ENCODE measurements at regions not wholly inside any gene's neighbourhood (a gene's known extent, or its start where the extent isn't known, plus 50 kb on each side); places are given as distances from the start of the nearest gene placed in this dataset.
"Not testable (repeated sequence)": the region's sequence is repeated elsewhere in the genome, so short reads cannot be mapped to it uniquely, and the experiment has no call there.

DNA sequence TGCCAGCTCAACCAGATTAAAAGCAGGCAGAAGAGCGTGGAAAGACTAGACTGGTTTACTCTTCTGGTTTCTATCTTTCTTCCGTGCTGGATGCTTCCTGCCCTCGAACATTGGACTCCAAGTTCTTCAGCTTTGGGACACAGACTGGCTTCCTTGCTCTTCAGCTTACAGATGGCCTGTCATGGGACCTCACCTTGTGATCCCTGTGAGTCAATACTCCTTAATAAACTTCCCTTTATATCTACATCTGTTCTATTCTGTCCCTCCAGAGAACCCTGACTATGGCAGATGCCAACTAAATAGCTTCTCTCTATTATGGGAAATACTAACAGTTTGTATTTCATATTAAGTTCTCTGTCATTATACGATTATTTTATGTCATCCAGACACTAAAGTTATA, 609.1 kb downstream of the LMO7 start:
- TF ChIP-seq, protein P1, sequence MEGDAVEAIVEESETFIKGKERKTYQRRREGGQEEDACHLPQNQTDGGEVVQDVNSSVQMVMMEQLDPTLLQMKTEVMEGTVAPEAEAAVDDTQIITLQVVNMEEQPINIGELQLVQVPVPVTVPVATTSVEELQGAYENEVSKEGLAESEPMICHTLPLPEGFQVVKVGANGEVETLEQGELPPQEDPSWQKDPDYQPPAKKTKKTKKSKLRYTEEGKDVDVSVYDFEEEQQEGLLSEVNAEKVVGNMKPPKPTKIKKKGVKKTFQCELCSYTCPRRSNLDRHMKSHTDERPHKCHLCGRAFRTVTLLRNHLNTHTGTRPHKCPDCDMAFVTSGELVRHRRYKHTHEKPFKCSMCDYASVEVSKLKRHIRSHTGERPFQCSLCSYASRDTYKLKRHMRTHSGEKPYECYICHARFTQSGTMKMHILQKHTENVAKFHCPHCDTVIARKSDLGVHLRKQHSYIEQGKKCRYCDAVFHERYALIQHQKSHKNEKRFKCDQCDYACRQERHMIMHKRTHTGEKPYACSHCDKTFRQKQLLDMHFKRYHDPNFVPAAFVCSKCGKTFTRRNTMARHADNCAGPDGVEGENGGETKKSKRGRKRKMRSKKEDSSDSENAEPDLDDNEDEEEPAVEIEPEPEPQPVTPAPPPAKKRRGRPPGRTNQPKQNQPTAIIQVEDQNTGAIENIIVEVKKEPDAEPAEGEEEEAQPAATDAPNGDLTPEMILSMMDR (conservative IDR thresholded peaks at IDR 0.05) = no peak
- no peak overlapping the region for H3K27ac ChIP-seq

DNA sequence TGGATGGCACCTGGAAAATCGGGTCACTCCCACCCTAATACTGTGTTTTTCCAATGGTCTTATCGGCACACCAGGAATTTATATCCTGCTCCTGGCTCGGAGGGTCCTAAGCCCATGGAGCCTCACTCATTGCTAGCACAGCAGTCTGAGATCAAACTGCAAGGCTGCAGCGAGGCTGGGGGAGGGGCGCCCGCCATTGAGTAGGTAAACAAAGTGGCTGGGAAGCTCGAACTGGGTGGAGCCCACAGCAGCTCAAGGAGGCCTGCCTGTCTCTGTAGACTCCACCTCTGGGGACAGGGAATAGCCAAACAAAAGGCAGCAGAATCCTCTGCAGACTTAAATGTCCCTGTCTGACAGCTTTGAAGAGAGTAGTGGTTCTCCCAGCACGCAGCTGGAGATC, 607.0 kb downstream of the LMO7 start:
- not testable (repeated sequence) for H3K27ac ChIP-seq

DNA sequence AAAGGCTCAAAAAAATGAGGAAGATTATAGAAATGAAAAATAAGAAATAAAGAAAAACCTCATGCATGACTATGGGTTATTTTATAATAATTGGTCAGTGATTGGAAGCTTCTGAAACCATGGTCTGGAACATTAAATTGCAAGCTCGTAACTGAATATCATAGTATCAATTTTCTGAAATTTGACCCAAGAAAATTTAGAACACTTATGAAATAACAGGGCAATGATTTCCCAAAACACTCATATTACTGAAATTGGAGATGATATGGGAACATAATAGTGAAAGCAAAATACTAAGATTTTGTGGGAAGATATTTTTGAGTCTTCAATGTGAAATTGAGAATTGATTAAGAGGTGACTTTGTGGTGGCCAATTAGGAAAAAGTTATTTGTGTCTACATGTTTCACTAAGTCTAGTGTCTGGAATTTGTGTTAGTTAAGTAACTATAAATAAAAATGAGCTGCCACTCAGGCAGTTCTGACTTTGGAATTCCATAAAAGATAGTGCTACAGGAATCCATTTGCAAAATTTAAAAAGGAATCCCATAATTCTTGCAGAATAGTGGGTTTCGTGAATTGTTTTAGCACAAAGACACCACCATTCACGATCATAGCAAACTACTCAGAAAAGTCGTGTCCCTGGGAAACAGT, 603.0 kb downstream of the LMO7 start:
- H3K27ac ChIP-seq = no peak overlapping the region
- TF ChIP-seq, protein P1 (conservative IDR thresholded peaks at IDR 0.05) = no peak

DNA sequence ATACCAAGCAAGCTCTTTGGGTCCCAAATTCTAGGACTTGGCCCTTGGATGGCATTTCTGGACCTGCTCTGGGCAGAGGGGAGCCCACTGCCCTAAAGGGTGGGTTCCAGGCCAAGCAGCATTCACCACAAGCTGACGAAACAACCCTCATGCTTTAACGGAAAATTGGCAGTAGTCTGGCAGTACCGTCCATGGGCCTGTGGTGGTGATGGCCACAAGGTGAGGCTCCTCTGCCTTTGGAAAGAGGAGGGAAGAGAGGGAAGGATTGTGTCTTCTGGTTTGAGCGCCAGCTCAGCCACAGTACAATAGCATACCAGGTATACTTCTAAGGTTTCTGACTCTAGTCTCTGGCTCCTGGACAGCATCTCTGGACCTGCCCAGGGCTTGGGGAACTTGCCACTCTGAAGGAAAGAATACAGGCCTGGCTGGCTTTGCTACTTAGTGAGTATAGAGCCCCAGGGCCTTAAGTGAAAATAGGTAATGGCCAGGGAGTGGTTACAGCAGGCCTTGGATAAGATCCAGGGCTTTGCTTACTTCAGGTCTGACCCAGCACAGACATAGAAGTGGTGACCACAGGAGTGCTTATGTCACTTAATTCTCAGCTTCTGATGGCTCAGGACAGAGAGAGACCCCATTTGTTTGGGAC, 595.5 kb downstream of the LMO7 start:
- TF ChIP-seq, protein P1 (conservative IDR thresholded peaks at IDR 0.05) = no peak
- H3K27ac ChIP-seq = no peak overlapping the region

DNA sequence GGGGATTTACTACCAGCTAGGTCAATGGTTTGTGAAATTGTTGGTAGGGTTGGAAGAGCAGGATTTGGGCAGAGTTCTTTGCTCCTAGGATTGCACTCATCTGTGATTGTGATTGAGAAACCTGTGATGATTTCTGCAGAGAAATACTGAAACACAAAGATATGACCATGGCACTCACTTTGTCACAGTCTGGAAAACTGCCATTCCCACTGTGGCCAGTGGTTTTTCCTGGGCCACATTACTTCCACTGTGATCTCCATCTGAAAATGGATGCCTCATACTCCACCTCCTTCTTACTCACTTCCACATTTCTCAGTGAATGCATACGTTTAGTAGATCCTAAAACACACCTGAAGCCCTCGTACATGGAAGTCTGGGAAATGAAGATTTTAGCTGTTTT, 593.2 kb downstream of the LMO7 start:
- no peak overlapping the region for H3K27ac ChIP-seq
- TF ChIP-seq, protein P1 (conservative IDR thresholded peaks at IDR 0.05) = no peak

DNA sequence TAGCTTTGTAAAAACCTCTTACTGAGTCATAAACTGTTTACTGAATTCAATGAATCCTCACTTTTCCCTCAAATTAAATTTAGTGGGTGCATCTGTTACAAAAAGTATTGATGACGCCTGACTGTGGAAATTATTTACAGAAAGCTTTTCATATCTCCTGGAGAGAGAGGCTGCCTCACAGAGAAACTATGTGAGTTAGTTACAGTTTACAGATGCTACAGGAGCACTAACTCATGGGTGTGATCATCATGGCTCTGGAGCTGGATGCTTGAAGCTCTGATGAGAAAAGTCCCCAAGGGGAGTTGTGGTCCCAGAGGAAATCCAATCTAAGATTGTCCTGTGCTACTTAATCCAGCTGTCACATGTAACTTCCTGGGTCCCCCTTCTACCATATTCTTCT, 590.8 kb downstream of the LMO7 start:
- TF ChIP-seq, protein P1 (conservative IDR thresholded peaks at IDR 0.05) = no peak
- no peak overlapping the region for H3K27ac ChIP-seq

DNA sequence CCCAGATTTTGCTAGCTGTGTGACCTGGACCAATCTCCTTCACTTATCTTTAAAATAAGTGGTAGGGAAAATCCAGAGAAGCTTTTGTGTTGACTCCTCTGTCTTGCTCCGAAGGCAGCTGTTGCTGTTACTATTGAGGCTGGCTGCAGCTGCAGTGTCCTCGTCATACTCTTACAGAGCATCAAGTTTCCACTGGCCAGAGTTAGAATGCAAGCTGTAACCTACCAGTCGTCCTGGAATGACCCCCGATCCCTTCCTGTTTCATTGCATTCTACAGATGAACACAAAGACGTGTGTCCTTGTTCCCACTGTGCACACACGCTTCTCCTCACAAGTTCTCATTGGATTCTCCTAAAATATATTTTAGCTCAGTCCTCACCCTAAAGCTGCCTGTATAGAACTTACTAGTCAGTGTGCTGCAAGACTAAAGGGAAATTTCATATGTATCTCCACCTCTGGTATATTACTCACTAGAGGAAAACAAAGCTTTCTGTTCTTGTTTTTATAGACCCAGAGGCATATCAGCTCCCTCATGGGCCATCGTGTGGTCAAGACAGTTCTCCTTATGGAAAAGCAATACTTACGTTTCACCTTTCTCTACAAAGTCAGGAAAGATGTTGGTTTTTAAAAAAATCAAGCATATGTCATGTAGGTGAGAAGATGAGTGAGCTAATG, 589.8 kb downstream of the LMO7 start:
- no peak overlapping the region for H3K27ac ChIP-seq
- TF ChIP-seq, protein P1 (conservative IDR thresholded peaks at IDR 0.05) = no peak

DNA sequence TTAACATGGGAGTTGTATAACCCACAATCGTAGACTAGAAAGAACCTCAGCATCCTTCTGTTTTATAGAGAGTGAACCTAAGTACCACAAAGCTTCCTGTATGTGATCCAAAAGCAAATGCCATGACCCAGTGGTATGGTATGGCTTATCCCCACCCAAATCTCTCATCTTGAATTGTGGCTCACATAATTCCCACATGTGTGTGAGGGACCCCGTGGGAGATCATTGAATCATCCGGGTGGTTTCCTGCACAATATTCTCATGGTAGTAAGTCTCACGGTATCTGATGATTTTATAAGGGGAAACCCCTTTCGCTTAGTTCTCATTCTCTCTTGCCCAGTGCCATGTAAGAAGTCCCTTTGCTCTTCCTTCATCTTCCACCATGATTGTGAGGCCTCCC, 587.9 kb downstream of the LMO7 start:
- TF ChIP-seq, protein P1 (conservative IDR thresholded peaks at IDR 0.05) = no peak
- no peak overlapping the region for H3K27ac ChIP-seq

Measured in VCaP (cell line).